GM21737 (cell line): ENCODE measurements at regions not wholly inside any gene's neighbourhood (a gene's known extent, or its start where the extent isn't known, plus 50 kb on each side); places are given as distances from the start of the nearest gene placed in this dataset.

Source experiments
- ATAC-seq: cut with Tn5 transposase; IDR thresholded peaks from one replicate; pipeline ENCODE4 v1.9.1; 2021; ENCODE audit warnings: mild to moderate bottlenecking, moderate library complexity; ENCODE audit not compliant: unreplicated experiment

DNA sequence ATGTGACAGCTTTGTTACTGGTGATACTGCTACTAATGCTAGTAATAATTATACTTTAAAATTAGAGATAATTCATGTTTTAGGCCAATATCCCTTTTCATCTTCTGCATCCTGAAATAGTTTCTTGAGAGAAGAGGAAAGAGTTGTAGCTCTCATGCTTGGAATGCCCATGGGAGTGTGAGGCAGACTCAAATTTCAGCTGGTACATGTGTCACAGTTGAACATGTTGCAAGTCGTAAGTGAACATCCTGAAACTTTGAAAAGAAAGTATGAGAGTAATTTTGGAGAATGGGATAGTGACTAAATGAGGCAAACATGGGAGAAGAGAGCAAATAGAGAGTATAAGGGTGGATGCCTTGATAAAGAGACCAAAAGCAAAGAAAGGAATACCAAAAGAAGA is 168.0 kb downstream of the TMTC3 start:
- ATAC-seq, result no peak

DNA sequence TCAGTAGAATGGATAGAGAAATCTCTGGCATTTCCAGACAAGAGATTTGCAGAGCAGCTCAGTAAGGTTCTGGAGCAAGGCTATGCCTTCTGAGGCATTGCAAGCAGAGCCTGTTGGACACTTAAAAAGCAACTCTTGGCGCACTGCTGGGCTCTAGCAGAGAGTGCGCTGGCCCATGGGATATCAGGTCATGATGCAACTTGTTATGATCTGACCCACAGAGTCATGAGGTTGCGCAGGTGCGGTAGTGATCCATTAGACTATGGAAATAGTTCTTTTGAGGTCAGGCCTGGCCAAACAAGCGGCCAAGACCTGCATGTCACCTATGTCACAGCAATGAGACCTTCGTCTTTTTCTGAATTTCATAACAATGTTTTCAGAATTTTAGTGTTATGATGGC is 168.6 kb downstream of the TMTC3 start:
- ATAC-seq, result no peak

DNA sequence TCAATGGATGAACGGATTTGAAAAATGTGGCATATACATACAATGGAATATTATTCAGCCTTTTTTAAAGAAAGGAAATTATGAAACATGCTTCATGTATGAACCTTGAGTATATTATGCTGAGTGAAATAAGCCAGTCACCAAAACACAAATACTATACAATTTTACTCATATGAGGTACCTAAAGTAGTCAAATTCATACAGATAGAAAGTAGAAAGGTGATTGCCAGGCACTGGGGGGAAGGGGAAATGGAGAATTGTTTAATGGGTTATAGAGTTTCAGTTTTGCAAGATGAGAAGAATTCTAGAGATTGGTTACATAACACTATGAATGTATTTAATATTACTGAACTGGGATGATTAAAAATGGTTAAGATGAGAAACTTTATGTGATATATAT is 171.4 kb downstream of the TMTC3 start:
- ATAC-seq, result no peak

DNA sequence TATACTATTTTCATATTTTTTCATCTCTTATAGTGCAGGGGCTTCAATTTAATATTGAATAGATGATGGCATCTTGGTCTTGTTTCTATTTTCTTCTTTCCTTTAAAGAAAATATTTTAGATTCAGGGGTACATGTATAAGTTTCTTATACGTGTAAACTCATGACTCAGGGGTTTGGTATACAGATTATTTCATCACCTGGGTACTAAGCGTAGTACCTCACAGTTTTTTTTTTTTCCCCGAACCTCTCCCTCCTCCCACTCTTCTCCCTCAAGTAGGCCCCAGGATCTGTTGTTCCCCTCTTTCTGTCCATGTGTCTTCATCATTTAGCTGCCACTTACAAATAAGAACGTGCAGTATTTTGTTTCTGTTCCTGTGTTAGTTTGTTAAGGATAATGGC is 172.6 kb downstream of the TMTC3 start:
- no peak for ATAC-seq

DNA sequence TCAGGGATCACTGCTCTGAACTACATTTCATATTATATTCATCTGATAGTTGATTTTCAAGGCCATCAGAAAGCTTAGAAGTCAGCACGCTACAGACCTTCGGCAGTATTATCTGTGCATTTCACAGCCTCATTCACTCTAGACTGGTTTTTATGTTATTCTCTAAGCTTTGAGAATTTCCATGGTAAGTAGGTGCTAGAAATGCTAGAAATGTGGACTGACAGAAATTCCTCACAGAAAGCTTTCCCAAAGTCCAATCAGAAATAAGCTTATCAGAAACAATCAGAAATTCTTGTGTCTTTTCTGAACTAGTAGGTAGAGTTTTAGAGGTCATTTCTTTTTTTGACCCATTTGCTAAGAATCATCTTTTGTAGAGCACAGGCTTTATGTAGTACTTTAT is 176.6 kb downstream of the TMTC3 start:
- ATAC-seq, result no peak

DNA sequence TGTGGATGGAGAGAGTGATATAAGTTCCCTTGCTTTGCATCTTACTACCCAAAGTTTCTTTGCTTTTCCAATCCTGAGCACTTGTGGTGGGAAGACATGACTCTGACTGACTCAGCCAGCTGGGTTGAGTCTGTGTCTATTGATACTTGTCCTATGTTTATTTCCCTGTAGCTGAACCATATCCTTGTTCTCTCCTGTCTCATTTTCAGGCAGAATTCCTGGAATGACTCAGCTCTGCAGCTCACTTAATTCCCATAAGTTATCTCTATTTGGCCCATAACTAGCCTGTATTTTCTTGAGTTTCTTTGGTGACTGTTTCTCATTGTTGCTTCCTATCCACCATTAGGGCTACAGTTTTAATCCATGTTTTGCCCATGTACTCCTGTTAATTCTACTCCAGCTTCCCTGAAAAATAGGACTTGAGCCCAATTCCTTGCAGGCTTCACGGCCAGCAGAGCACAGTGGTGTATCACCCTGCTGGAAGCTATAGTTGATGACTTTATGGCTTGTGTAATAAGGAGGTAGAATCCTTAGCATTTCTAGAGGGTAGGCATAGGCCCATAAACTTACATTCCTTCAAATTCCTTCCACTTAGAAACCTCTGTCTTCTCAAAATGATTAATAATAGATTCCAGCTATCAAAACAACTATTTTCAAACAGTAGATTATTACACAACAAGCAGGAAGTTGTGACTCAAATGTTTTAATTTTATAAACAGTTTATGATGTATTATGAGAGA is 183.1 kb downstream of the TMTC3 start:
- ATAC-seq, result no peak

DNA sequence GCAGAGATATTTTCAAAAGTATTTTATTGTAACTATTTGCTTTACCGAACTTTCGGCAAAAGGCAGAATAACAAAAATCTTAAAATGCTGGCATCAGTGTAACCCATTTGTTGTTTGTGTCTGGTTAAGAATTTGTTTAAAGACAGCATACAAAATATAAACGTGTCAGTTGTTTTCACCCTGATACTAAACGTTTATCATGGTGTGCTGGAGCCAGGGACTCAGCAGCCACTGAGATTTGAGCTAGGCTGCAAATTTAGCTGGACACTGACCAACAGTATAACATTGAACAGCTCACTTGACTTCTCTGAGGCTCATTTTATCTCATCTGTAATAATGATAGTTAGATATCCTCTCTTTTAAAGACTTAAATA is 183.7 kb downstream of the TMTC3 start:
- no peak for ATAC-seq

DNA sequence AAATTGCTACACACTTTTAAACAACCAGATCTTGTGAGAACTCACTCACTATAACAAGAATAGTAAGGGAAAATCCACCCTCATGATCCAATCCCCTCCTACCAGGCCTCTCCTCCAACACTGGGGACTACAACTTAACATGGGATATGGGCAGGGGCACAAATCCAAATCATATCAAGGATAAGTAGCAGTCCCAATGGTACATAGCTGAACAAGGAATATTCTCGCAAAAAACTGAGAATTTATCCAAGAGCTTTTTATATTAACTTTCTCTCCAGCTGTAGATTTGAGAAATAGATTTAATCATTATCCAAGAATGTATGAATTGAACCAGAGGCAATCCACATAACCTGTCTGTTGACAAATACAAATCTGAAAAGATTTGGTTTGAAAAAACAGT is 185.2 kb downstream of the TMTC3 start:
- no peak for ATAC-seq

DNA sequence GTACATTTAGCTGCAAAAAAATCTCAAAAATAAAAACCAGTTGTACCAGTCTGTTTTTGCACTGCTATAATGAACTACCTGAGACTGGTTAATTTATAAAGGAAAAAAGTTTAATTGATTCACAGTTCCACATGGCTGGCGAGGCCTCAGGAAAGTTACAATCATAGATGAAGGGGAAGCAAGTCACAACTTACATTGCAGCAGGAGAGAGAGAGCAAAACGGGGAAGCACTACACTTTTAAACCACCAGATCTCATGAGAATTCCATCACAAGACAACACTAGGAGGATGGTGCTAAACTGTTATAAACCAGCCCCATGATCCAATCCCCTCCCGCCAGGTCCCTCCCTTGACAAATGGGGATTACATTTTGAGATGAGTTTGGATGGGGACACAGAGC is 186.0 kb downstream of the TMTC3 start:
- no peak for ATAC-seq

DNA sequence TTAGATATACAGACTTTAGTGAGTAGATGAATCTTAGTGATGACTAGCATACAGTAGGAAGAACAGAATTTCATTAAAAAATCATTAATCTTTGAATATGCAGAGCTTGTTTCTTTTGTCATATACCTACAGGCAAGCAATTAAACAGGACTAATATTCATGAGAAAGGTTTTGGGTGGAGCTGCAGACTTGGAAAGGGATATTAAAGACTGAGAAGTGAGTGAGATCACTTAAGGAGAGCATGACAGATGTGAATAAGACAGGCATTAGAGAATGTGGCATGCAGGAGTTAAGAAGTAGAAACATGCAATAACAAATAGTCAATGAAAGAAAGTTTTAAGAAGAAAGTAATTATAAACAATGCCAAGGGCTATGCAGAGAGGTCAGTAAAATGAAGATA is 187.7 kb downstream of the TMTC3 start:
- no peak for ATAC-seq

DNA sequence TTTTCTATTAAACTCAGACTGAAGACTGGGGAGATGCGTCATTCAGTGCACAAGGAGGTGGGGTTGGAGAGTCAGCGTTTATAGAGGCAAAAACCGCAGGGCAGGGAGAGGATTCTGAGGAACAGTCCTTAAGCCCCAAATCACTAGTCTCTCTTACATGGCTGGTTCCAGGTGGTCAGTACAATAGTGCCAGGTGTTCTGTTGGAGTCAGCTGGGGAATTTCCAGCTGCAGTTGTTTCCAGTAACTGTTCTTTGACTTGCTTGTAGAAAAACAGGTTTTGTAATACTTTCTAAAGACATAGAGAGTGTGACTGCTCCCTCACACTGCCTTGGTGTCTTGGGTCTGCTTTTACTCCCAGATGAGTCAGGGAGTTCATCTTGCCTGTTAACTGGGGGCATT is 192.2 kb downstream of the TMTC3 start:
- ATAC-seq, result no peak

DNA sequence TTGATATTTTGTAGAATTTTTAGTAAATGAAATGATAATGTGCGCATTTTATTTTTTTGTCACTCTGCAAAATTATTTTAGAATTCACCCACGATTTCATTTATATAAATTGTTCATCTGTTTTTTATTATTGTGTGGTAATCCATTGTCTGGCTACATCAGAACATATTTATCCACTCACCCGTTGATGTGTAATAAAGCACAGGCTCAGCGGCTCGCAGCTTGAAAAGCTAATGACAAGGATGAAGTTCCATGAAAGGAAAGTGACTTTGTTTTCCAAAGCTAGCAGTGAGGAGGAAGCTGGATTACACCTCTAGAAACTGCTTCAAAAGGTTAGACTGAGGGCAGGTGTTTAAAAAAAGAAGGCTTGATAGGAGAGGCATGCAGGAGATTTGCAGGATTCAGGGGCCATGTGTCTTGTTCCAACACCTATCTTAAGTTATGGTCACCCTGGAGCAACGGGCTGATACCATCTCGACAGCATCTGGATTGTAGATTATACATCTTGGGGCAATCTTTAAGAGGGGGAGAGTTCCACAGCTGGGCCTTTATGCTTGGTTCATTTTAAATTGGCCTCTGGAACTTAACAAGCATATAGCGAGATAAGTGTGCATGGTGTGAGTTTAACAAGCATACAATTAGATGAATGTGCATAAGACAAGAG is 194.1 kb downstream of the TMTC3 start:
- ATAC-seq, result no peak

DNA sequence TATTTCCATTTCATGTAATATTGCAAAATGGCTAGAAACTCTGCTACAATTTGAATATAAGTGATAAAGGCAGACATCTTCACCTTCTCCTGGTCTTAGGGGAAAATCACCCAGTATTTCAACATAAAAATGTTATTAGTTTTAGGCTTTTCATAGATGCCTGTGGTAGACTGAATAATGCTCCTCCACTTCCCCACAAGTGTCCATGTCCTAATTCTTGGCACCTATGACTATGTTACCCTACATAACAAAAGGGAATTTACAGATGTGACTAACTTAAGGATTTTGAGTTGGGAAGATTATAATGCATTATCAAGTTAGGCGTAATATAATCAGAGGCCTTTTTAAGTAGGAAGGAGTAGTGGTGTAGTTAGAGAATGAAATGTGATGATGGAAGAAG is 196.4 kb downstream of the TMTC3 start:
- no peak for ATAC-seq

DNA sequence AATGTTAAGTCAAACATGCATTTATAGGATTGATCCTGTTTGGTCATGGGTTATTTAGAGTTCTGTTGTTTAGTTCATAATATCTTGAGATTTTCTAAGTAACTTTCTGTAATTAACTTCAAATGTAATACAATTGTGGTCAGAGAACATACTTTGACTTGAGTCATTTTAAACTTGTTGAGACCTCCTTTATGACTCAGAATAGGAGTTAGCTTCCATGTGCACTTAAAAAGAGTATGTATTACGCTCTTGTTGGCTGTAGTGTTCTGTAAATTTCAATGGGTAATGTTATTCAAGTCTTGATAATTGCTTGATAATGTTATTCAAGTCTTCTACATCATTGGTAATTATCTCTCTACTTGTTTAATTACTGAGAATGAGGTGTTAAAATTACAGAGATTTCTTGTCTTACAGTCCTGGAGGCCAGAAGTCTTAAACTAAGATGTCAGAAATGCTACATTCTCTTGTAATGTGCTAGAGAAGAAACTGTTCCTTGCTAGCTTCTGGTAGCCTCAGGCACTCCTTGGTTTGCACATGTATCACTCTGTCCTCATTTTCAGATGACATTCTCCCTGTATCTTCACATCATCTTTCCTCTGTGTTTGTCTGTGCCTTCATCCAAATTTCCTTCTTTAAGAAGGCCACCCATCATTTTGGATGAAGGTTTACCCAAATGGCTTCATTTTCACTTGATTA is 197.3 kb downstream of the TMTC3 start:
- ATAC-seq, result no peak

DNA sequence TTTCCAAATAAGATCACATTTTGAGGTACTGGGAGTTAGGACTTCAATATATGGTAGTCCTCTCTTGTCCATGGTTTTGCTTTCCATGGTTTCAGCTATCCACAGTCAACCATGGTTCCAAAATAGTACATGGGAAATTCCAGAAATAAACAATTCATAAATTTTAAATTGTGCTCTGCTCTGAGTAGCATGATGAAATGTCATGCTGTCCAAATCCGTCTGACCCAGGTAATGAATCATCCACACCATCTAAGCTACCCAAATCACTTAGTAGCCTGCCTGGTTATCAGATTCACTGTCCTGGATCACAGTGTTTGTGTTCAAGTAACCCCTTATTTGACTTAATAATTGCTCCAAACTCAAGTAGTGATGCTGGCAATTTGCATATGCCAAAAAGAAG is 197.9 kb downstream of the TMTC3 start:
- ATAC-seq, result no peak

DNA sequence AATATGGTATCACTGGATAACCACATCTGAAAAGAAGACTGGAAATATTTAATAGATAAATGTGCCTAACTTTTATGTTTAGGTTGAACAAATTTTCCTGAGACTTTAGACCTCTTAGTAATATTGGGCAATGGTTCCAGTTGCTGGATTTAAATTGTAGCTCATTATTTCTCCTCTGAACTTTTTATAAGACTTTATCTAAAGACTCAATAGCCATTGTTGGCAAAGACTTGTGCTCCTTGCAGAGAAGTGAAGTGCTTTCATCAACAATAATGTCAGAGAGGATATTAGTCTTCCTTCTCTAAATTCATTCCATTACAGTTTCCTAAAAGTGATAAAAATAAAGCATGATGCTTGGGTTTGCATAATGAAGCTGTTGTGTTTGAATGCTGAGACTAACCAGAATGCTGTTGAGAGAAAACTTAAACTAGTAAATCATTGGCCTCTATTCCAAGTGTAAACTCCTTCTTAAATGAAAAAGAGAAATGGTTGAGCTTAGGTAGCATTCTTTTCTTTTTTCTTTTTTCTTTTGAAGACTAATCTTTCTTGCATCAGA is 200.2 kb downstream of the TMTC3 start:
- ATAC-seq, result no peak

DNA sequence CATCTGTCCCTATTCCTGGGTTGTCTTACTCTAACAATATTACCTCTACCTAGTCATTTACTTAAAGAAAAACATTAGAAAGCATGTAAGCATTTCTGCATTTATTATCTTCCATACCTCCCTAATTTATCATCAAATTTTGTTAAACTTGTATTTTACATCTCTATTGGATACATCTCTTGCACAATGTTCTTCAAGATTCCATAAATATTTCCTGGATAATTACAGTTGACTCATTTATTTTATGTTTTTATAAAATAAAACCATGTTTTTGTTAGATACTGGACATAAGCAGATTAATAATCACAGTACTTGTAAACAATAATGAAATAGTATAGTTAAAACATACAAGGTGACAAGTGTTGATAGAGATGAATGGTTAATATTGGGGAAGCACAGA is 209.0 kb downstream of the TMTC3 start:
- ATAC-seq, result no peak

DNA sequence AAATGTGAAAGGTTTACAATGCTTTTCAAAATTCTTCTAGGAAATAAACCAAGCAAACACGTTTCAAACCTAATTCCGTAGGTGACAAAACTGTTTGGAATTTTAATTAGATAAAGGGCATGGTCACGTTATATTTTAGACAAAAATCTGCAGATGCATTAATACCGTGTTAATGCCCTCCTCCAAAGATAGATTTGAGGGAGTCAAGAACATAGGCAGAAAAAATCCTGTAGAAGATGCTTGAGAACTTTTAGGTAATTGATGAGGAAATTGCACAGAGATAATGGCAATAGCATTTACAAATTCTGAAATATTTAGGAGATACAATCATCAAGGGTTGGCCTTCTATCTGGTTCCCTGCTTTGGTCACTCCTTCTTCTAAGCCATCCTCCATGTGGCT is 212.6 kb downstream of the TMTC3 start:
- ATAC-seq, result no peak

DNA sequence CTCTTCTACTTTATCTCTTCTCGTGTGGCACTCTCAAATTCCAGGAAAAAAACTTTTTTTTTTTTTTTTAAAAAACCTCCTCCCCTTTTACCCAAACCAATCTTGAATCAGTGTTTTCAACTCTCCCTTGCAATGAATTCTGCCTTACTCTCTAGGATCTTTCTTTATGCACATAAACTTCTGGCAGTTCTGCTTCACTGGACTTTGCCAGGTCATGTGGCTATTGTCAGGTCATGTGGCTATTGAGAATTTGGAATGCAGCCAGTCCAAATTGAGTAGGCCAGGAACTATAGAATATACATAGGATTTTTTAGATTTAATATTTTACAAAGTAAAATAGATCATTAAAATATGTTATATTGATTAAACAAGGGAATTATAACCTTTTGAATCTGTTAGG is 218.2 kb downstream of the TMTC3 start:
- no peak for ATAC-seq

DNA sequence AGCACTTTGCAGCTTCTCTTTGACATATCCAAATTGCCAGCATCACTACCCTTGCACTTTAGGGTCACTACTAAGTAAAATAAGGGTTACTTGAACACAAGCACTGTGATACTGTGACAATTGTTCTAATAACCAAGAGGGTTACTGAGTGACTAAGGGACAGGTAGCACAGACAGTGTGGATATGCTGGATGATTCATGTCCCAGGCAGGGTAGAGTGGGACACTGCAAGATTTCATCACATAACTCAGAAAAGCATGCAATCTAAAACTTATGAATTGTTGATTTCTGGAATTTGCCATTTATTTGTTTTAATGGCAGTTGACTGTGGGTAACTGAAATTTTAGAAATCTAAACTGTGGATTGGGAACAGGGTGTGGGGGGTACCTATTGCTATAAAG is 218.8 kb downstream of the KITLG start:
- ATAC-seq, result no peak

DNA sequence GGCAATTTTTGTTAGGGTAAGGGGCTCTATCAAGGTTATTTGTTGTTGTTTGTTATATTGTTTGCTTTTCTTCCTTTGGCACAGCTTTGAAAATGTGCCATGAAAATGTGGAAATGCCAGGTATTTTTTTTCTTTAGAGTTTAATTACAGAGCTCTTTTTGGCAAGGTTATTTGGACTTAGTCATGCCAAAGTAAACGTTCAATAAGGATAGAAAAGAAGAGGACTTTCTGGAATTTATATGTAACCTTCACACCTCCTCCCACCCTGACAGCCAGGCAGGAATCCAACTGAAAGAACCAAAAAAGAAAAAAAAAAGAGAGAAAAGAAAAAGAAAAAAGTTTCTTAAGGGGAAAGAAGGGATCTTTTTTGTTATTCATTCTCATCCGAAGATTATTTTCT is 217.8 kb downstream of the KITLG start:
- no peak for ATAC-seq

DNA sequence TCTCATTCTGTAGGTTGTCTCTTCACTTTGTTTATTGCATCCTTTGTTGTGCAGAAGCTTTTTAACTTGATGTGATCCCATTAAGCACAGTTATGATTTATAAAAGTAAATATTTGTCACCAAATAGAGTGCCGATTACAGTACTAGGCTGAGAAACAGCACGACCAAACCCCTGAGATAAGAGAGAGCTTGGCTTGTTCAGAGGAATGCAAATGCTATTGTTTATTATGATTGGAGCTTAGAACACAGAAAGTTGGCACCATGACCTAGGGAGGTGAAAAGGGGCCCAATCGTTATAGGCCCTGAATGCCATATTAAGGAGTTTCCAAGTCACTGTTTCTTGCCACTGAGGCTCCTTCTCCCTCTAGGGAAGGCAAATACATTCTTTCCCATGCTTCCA is 214.9 kb downstream of the KITLG start:
- no peak for ATAC-seq
